ENCODE measurements at regions not wholly inside any gene's neighbourhood (a gene's known extent, or its start where the extent isn't known, plus 50 kb on each side); places are given as distances from the start of the nearest gene placed in this dataset.
"Not testable (repeated sequence)": the region's sequence is repeated elsewhere in the genome, so short reads cannot be mapped to it uniquely, and the experiment has no call there.

DNA sequence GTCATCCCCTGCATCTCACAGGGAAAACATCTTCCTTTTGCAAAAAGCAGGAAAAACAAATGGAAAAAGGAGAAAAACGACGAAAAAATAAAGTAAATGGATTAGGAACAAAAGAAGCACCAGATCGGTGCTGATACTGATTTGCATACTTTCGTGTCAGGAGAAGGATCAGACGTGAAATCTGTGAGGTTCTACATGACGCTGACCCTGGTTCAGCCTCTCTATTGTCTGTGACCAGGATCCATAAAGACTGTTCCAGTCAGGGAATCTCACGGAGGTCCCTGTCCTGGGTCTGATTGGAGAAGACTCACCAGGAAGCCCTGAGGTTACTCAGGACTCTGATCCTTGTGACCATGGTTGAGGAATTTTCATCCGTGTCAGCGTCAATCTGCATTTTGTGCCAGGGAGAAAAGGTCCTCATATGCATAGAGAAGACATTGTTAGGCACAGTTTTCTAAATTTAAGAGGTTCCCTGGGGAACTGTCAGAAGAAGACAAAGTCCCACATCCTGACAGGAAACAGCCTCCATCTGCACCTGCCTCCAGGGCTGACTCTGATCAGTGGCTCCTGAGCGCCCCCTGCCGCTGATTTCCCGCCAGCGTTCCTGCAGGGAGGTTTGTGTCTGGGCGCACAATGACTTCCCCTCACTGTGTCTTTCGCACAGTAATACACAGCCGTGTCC lies 808.2 kb downstream of the TMEM121 start:
- TF ChIP-seq, protein P1, sequence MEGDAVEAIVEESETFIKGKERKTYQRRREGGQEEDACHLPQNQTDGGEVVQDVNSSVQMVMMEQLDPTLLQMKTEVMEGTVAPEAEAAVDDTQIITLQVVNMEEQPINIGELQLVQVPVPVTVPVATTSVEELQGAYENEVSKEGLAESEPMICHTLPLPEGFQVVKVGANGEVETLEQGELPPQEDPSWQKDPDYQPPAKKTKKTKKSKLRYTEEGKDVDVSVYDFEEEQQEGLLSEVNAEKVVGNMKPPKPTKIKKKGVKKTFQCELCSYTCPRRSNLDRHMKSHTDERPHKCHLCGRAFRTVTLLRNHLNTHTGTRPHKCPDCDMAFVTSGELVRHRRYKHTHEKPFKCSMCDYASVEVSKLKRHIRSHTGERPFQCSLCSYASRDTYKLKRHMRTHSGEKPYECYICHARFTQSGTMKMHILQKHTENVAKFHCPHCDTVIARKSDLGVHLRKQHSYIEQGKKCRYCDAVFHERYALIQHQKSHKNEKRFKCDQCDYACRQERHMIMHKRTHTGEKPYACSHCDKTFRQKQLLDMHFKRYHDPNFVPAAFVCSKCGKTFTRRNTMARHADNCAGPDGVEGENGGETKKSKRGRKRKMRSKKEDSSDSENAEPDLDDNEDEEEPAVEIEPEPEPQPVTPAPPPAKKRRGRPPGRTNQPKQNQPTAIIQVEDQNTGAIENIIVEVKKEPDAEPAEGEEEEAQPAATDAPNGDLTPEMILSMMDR (IDR thresholded peaks at IDR 0.05) = not testable (repeated sequence)
- TF ChIP-seq POLR2AphosphoS5 (IDR thresholded peaks at IDR 0.05) = not testable (repeated sequence)
